MCF 10A (cell line): ENCODE measurements at regions not wholly inside any gene's neighbourhood (a gene's known extent, or its start where the extent isn't known, plus 50 kb on each side); places are given as distances from the start of the nearest gene placed in this dataset.

ENCODE experiments used
- BruUV-seq: library from RNA; stranded (reverse); fragments of 400-500 nt; replicated peaks from 2 replicates; lab custom pipeline; 2021; lab: Mats Ljungman, UMichigan
- CTCF ChIA-PET: fragments of 300-600 bp; sonication (Branson Sonifier 250); formaldehyde crosslinking; extraction: SDS; loops from one replicate; lab custom pipeline; 2021; ENCODE audit warnings: antibody characterized with exemption, inconsistent platforms; lab: Yijun Ruan, JAX
- POLR2A ChIA-PET: fragments of 300-600, 350-650 bp; sonication (Branson Sonifier 250); formaldehyde crosslinking; extraction: SDS; loops from one replicate; lab custom pipeline; 2020; ENCODE audit warnings: antibody characterized with exemption, inconsistent platforms; lab: Yijun Ruan, JAX
- DNase-seq: peaks from one replicate; pipeline ENCODE4 v3.0.0-alpha.2; 2018; ENCODE audit not compliant: unreplicated experiment
- H3K27ac Mint-ChIP-seq: one replicate; pipeline ENCODE4 v1.8.0; 2022; ENCODE audit warnings: mild to moderate bottlenecking, low read depth, mixed read lengths; ENCODE audit not compliant: unreplicated experiment
- H3K27me3 Mint-ChIP-seq: one replicate; pipeline ENCODE4 v1.8.0; 2022; ENCODE audit warnings: mixed read lengths; ENCODE audit not compliant: insufficient read depth, unreplicated experiment
- H3K36me3 Mint-ChIP-seq: one replicate; pipeline ENCODE4 v1.8.0; 2022; ENCODE audit warnings: mild to moderate bottlenecking, moderate library complexity, mixed read lengths; ENCODE audit not compliant: insufficient read depth, unreplicated experiment
- H3K4me1 Mint-ChIP-seq: one replicate; pipeline ENCODE4 v1.8.0; 2022; ENCODE audit warnings: mixed read lengths; ENCODE audit not compliant: insufficient read depth, unreplicated experiment
- H3K4me3 Mint-ChIP-seq: one replicate; pipeline ENCODE4 v1.8.0; 2022; ENCODE audit warnings: mild to moderate bottlenecking, moderate library complexity, mixed read lengths; ENCODE audit not compliant: unreplicated experiment
- H3K9me3 Mint-ChIP-seq: one replicate; pipeline ENCODE4 v1.8.0; 2022; ENCODE audit warnings: mixed read lengths; ENCODE audit not compliant: unreplicated experiment
- intact Hi-C: fragments of 100-400 bp; cut with micrococcal nuclease; formaldehyde crosslinking; loops from 2 replicates; pipeline ENCODE4 v1.14.1; 2022
- TF ChIP-seq, protein P1 (sequence below): fragments of 200-600 bp; IDR thresholded peaks from one replicate; pipeline ENCODE4 v1.8.0; 2022; ENCODE audit warnings: antibody characterized with exemption, mild to moderate bottlenecking; ENCODE audit not compliant: unreplicated experiment

DNA sequence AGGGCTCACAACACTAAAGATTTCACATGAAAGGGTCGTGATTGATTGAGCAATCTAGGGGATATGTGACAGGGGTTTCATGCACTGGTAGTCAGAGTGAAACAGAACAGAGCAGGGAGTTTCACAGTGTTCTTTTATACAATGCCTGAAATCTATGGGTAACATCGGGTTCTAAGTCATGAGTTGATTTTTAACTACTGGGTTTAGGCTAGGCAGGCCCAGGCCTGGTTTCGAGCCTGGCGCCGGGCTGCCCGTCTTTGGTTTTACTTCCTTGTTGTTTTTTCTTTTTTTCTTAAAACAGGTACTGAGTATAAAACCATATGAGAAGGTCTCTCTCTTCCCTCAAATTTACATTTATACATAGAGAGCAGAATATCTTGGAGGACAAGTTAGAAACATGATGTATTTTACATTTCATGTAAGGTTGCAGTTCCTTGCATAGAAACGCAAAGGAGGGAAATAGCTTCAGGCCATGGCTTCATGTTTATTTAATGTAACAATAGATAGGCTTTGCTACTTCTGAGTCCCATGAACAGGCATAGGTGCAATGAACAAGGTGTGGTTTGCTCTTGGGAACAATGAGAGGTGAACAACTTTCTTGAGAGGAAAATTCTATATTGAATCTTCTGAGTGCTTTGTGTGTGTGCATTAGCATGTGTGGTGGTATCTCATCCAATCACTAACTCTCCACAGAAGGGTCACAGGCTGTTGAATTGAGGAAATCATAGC is 128.9 kb upstream of the RXFP2 start:
- intact Hi-C loops, result no loop called here
- no peak overlapping the region for H3K4me3 Mint-ChIP-seq
- DNase-seq, result no peak
- TF ChIP-seq, protein P1, sequence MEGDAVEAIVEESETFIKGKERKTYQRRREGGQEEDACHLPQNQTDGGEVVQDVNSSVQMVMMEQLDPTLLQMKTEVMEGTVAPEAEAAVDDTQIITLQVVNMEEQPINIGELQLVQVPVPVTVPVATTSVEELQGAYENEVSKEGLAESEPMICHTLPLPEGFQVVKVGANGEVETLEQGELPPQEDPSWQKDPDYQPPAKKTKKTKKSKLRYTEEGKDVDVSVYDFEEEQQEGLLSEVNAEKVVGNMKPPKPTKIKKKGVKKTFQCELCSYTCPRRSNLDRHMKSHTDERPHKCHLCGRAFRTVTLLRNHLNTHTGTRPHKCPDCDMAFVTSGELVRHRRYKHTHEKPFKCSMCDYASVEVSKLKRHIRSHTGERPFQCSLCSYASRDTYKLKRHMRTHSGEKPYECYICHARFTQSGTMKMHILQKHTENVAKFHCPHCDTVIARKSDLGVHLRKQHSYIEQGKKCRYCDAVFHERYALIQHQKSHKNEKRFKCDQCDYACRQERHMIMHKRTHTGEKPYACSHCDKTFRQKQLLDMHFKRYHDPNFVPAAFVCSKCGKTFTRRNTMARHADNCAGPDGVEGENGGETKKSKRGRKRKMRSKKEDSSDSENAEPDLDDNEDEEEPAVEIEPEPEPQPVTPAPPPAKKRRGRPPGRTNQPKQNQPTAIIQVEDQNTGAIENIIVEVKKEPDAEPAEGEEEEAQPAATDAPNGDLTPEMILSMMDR, result no peak
- POLR2A ChIA-PET, result interaction anchor here (0.6 kb wide), 1 partner anchor 127 kb away, joined by 3 read pairs; no protein-coding TSS in a partner anchor
- CTCF ChIA-PET, result interaction anchor here (0.6 to 1.1 kb wide), 2 partner anchors 60 to 73 kb away, joined by 3 read pairs; no protein-coding TSS in a partner anchor
- no peaks in the 10 kb centered on the region for H3K27me3 Mint-ChIP-seq
- BruUV-seq, result no TSS peak
- peaks cover 3% of the 10 kb centered on the region for H3K9me3 Mint-ChIP-seq
- no peak overlapping the region for H3K27ac Mint-ChIP-seq
- no peaks in the 10 kb centered on the region for H3K36me3 Mint-ChIP-seq
- no peaks in the 10 kb centered on the region for H3K4me1 Mint-ChIP-seq

GRCh38 chr13:31611214-31611613 is 128.1 kb upstream of the RXFP2 start:
- Mint-ChIP-seq H3K27ac (no peak overlapping the region), H3K4me1 (no peaks in the 10 kb centered on the region), H3K36me3 (no peaks in the 10 kb centered on the region), H3K9me3 (peaks cover 6% of the 10 kb centered on the region), H3K27me3 (no peaks in the 10 kb centered on the region), H3K4me3 (no peak overlapping the region)
- TF ChIP-seq, protein P1, result no peak
- DNase-seq, result no peak
- BruUV-seq, result no TSS peak
- ChIA-PET POLR2A (interaction anchor here (0.6 kb wide), 1 partner anchor 126 kb away, joined by 3 read pairs; no protein-coding TSS in a partner anchor), CTCF (interaction anchor here (0.6 to 1.1 kb wide), 2 partner anchors 61 to 74 kb away, joined by 3 read pairs; no protein-coding TSS in a partner anchor)
- intact Hi-C loops, result no loop called here

DNA sequence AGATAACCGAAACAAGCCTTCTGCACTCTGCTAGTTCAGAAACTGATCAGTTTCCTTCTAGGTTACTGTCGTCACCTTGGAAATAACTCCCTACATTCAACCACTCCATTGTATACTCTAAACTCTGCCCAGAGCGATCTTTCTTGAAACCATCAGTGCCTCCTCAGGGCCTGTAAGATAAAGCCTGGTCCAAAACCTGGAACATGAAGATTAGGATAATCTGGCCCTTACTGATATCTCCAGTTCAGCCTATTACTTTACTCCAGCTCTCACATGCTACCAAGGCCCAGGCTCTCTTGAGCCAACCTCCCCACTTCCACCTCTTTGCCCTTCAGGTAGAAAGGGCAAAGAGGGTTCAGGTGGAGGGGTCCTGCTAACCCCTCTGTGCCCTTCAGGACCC is 125.3 kb upstream of the RXFP2 start:
- no TSS peak for BruUV-seq

GRCh38 chr13:31614704-31615103 is 124.6 kb upstream of the RXFP2 start:
- Mint-ChIP-seq H3K9me3 (peaks cover 6% of the 10 kb centered on the region), H3K4me1 (no peaks in the 10 kb centered on the region), H3K27me3 (no peaks in the 10 kb centered on the region), H3K27ac (no peak overlapping the region), H3K4me3 (no peak overlapping the region), H3K36me3 (no peaks in the 10 kb centered on the region)
- intact Hi-C loops, result no loop called here
- ChIA-PET CTCF (no interaction called here), POLR2A (interaction anchor here (1.0 kb wide), 1 partner anchor 16 kb away, joined by 3 read pairs; no protein-coding TSS in a partner anchor)
- no TSS peak for BruUV-seq
- TF ChIP-seq, protein P1, result no peak
- DNase-seq, result no peak

More for the DNA sequence above, 125.3 kb upstream of the RXFP2 start:
- no peak overlapping the region for H3K4me3 Mint-ChIP-seq
- no peaks in the 10 kb centered on the region for H3K27me3 Mint-ChIP-seq
- H3K27ac Mint-ChIP-seq, result no peak overlapping the region
- TF ChIP-seq, protein P1, result no peak
- peaks cover 6% of the 10 kb centered on the region for H3K9me3 Mint-ChIP-seq
- CTCF ChIA-PET, result no interaction called here
- intact Hi-C loops, result no loop called here
- no peaks in the 10 kb centered on the region for H3K36me3 Mint-ChIP-seq
- POLR2A ChIA-PET, result interaction anchor here (1.0 kb wide), 1 partner anchor 17 kb away, joined by 3 read pairs; no protein-coding TSS in a partner anchor
- no peaks in the 10 kb centered on the region for H3K4me1 Mint-ChIP-seq
- DNase-seq, result no peak
